GM19397 (cell line): ENCODE measurements at regions not wholly inside any gene's neighbourhood (a gene's known extent, or its start where the extent isn't known, plus 50 kb on each side); places are given as distances from the start of the nearest gene placed in this dataset.
"Not testable (repeated sequence)": the region's sequence is repeated elsewhere in the genome, so short reads cannot be mapped to it uniquely, and the experiment has no call there.

Experiments used
- ATAC-seq: cut with Tn5 transposase; IDR thresholded peaks from one replicate; pipeline ENCODE4 v1.9.1; 2021; ENCODE audit warnings: mild to moderate bottlenecking, moderate library complexity; ENCODE audit not compliant: unreplicated experiment

DNA sequence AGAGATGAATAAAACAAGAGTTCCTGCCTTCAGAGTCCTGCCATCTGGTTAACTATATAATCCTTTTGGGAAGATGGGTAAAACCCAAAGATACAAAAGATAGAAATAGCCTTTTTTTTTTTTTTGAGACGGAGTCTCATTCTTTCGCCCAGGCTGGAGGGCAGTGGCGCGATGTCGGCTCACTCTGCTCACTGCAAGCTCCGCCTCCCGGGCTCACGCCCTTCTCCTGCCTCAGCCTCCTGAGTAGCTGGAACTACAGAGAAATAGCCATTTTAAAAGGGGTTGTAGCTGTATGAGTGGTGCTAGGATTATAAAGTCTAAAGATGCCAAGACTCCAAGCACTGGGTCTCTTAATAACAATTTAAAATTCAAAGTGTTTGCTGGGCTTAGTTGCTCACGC lies 97.2 kb downstream of the KDR start:
- ATAC-seq: no peak

DNA sequence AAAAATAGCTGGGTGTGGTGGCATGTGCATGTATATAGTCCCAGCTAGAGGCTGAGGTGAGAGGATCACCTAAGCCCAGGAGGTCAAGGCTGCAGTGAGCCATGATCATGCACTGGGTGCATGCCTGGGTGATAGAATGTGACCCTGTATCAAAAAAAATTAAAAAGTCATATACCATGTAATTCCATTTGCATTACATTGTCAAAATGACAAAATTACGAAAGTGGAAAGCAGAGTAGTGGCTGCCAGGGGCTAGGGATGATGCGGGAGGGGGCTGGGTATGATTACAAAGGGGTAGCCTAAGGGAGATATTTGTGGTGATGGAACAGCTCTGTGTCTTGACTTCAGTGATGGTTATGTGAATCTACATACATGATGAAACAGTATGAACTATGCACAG lies 97.8 kb downstream of the KDR start:
- ATAC-seq: no peak

DNA sequence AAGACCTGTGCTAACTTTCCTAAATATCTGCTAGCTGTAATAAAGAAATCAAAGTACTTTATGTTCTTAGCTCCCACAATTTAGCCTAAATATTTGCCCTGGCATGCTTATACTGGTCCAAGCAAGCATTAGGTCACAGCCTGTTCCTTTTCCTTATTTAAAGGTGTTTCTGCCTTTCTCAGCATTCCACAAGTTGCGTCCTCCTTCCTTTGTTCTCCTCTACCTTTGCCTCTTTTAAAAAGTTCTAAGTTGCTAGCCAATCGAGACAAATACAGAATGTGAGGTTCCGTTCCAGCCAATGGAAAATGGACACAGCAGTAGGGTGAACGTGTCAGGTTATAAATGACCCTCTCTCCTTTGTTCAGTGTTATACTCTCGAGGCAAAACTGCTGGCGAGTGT lies 99.9 kb downstream of the KDR start:
- not testable (repeated sequence) for ATAC-seq

DNA sequence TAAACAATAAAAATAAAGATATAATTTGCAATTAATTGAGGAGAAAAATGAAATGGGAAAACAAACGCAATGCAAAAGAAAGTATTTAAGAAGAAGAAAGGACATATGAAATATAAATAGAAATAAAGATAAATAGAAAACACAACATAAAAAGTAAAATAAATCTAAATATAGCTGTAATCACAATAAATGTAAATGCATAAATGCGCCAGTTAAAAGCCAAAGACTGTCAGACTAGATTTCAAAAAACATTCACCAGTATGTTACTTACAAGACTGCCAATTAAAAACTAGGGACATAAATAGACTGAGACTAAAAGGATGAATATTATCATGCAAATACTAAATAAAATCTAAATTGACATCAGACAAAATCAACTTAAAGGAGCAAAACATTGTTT lies 102.4 kb downstream of the KDR start:
- no peak for ATAC-seq

DNA sequence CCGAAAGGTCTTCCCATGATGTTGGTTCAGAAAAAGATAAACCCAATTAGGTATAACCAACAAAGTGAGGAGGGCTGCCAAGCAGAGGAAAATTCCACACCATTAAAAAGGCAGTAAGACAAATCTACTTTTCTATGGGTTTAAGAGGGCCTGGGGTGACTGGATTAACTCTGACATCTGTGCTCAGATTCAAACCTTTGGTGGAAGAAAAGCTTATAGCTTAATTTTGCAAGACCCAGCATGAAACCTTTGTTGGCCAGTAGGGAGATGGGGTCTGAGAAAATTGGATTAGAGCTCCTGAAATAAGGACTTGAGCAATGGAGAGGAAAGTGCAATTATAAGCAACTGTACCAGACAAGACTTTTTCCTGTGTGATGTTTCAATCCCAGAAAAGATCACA lies 104.2 kb downstream of the KDR start:
- ATAC-seq: no peak

DNA sequence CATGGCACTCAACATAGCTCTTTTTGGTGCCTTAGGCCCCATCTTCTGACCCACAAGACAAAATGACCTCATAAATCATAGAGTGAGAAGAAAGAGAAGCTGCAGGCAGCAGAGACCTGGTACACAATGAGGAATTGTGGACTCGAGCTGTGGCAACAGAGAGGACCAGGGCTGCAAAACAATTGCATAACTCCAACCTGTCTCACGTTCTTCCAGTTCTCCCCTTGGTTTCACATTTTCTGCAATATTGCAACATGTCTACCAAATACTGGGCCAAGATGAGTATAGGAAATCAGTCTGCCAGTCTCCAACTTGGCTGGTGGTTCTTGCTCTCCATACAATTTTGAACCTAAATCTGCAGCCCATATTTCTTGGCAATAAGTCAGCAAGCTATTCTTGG lies 105.3 kb downstream of the KDR start:
- no peak for ATAC-seq

DNA sequence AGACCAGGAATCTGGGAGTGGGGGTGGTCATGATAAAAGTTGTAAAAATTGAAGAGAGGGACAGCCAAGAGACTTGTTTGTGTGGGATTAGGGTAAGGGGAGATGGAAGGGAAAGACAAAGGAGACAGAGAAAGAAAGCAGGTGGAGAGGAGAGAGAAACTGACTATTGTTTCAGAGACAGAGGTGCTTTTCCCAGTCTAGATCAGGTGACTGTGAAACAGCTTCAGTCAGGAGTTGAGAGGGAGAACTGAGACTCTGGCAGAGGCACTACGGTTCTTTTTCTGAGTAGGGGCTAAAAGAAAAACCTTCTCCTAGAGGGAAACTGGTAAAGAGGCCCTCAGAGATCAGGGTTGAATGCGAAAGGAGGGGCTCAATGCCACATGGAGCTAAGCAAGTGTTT lies 106.4 kb downstream of the KDR start:
- no peak for ATAC-seq

DNA sequence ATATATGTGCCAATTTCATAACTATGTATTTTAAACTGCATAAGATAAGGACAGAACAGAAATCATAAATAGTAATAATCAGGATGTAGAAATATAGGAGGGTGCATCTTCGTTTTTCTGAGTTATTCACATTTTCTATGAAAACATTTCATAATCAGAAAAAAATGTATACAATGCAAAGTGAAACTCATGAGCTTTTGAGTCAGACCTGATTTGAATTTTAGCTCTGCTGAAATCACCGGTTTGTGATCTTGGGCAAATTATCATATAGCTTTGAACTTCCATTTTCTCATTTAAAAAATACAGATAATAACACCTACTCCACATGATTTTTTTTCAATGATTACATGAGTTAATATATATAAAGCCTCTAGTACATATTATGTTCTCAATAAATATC lies 106.9 kb downstream of the KDR start:
- ATAC-seq: no peak

DNA sequence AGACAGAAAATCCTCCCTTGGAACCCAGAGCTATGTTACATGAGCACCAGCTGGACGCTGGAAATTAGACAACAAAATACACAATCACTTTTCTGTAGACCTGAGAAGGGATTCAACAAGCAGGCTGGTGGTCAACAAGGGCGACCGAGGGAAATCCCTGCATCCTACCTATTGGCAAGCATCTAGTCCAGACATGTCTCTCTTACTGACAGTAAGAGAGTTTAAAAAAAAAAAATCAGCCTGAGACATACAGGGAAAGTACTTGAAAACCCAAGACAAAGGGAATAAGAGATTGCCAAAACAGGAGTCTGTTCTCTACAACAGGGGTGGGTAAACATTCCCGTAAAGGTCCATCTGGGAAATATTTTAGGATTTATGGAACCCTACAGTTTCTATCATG lies 108.0 kb downstream of the KDR start:
- no peak for ATAC-seq

DNA sequence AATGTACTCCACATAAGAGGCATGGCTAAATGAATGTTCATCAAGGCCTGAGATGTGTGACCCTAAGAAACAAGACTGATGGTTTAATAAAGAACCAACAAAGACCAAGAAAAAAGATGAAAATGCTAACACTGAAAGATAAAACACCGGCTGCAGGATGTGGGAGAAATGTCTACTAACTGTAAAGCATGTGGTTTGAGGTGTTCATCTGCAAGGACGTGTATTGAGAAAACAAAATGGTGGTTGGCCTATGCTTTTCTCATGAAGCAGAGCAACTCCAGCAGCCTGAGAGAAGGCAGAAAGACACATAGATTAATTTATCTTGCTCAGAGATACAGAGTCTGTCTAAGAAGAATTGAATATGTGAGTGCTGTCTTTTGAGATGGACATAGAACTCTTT lies 109.3 kb downstream of the KDR start:
- ATAC-seq: no peak

DNA sequence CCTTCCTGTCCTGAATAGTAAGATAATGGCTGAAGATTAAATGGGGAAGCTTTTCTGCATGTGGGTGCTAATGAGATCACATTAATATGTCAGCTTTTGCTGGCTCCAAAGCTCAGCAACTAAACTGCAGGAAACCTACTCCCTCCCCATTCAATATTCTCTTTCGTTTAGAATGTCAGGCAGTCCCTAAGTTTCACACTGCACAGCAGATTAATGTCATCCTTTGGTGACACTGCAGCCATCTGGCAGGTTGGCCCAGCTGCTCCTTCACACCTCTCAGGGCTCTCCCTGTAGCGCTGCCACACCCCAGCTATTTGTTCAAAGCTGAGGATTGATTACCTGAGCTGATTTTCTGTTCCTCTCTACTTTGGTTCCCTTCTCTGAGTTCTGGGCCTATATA lies 110.5 kb downstream of the KDR start:
- no peak for ATAC-seq

DNA sequence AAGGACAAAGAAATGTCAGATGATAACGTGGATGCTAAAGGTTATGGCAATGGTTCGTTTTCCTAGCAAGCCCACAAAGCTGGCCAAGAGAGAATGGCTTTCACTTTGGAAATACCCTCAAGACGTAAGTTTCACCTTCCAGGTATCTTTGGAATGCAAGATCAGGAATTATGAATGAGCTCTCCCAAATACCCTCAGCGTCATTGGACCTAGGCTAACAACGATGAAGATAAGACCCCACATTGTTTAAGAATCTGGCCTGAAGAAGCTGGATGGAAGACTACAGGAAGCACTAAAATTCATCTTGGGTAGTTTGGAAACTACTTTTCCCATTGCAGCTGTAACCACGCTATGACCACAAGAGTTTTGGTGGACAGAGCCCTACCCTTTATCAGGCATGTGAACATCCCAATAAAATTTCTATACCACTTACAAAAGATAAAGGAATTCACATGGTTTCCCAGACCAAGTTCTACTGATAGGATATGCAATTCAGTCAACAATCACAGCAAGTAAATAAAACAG lies 111.9 kb downstream of the KDR start:
- ATAC-seq: no peak

DNA sequence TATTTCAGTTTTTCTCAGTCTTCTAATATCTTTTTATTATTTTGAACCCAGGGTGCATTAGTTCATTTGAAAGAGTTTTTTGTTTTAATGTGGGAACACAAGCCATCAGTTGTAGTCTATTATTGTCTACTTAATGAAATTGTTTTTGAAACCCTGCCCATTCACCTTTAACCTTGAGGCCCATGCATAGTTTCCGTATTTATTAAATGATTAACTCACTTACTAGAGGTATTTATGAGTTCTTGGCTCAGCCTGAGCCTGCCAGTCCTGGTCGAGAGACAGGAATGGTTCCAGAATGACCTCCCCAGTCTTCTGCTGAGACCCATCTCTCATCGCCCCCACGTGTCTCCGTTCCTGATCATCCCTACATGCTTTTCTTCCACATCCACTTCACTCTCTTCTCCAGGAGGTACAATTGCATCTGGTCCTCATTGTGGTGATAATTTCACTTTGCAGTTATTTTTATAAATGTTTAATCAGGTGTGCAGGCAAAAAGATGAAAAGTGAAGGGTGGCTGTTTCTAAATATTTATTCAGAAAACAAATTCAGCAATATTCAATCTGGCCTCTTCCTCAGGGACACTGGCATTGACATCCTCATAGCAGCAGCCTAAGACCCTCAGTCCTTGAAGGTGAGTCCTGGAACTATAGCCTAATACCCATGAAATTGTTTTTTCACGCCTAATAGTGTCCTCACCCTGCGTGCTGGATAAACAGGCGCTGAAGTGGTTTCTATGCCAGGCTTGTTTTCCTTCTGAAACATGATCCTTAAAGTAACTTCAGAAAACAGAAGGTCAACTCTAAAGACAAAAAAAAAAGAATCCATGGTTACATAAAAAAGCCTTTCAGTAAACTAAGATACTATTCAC lies 112.8 kb downstream of the KDR start:
- ATAC-seq: no peak

DNA sequence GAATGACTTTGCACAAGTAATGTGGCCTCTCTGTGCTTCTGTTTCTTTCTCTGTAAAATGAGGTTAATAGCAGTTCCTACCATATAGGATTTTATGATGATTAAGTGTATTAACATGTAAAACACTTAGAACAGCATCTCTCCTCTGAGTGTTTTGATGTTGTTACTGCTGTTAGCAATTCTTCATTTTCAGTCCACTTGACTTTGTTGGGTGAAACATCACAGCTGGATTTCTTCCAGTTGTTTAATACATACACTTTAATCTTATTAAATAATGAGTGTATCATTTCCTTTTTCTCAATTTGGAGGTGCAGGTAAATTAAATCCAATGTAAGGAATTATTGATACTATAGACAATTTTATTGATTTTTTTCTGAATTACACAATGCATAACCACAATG lies 113.6 kb downstream of the KDR start:
- no peak for ATAC-seq

DNA sequence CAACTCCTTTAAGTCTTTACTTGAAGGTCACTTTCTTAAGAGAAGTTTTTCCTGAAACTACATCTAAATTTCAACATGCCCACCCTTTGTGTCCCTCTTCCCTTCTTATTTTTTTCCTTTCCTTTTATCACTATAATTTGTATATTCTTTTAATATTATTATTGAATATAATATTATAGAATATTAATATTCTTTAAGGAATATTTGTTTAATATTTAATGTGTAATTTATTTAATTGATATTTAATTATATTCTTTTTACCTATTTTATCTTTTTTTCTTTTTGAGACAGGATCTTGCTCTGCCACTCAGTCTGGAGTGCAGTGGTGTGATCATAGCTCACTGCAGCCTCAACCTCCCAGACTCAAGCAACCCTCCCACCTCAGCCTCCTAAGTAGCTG lies 114.8 kb downstream of the KDR start:
- no peak for ATAC-seq

DNA sequence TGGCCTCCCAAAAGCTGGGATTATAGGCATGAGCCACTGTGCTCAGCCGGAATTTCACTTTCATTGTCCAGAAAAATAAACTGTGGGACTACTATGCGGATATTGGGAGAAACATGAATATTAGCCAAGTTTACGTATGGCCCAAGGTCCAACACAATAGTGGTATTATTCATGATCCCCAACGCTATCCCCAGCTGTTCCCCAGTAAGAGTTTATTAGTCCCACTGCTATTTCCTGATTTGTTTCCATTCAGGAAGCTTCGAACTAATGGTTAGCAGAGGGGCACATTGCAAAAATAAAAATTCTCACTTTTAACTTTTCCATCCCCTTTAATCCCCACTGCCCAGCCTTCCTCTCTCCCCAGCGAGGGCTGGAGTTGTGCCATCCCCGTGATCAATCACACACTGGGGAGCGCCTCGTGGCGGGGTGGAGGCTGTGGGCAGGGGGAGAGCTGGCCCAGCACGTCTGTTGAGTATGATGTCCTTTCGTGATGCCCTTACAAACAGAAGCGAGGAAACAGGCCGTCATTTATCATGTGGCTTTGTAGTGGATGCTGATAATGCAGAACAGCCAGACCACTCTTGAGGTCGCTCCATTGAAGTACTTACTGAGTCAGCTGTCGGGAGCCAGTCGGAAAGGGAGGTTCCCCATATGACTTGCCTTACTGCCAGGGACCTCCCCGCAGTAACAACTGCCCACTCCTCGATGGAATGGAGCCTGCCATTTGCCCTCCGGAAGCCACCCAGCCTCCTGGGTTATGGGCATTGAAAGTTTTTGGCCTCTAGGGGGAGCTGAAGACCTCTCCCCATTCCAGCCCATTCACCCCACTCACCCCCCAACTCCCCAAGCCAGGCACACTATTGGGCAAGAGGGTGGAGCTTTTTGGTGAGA lies 117.0 kb downstream of the KDR start:
- no peak for ATAC-seq

DNA sequence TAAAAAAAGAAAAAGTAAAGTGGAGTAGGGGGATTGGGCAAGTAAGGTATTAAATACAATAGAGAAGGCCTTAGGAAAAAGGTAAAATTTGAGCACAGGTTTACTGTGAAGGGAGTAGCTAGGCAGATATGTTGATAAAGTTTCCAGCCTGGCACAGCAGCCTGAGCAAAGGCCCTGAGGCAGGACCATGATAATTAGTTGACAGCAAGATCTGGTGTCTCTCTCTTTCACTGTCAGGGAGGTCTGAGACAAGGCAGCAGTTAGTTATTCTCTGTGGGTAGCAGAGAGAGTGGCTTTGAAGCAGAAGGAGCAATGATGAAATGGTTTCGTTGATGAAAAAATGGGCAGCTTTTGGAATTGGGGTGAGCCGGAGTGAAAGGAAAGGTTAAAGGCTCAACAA lies 119.5 kb downstream of the KDR start:
- no peak for ATAC-seq

DNA sequence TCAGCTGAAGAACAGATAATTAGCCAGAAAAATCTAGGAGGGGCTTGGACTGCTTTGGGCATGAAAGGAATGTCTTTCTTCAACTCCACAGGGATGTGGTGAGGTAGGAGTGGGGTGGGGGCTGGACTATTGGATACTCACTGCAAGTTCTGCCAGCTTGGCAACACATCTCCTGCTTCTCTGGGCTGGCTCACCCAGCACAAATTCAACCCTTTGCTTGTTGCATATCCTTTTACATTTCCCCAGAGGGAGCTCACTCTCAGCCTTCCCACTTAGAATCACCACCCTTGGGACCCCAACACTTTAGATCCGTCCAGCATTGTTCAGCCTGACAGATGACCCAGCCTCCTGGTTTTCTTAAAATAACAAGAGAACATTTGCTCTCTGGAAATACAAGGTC lies 120.6 kb downstream of the KDR start:
- ATAC-seq: no peak

DNA sequence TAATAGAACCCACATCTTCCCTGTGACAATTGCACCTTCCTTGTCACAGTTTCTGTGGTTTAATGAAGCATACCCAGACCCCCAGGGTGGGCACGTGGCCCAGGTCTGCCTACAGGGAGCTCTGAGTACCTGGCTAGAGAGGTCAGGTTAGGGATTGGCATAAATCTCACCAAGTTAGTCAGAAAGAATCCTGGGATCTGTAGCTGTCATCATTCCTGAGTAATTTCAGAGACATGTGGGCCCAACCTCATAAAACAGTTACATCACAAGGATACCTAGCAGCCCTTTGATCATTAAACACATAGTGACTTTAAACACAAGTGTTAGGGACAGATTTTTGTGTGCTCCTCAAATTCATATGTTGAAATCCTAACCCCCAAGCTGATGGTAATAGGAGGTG lies 123.0 kb downstream of the KDR start:
- ATAC-seq: no peak

DNA sequence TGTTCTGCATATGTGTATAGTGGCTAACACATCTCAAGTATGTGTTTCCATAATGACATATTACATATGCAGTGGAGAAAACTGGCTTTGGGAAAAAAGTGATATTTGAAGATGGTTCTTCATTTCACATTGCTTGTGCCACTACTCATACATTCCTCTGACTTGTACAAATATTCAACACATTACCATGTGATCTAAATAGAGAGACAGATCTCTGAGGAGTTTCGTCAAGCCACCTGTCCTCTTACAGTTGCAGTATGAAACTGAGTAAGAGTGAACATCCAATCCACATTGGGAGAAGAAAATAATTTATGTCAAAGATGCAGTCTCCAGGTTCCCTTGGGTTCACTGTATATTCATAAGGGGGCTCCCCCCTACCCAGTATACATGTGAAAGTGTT lies 123.9 kb downstream of the KDR start:
- no peak for ATAC-seq

DNA sequence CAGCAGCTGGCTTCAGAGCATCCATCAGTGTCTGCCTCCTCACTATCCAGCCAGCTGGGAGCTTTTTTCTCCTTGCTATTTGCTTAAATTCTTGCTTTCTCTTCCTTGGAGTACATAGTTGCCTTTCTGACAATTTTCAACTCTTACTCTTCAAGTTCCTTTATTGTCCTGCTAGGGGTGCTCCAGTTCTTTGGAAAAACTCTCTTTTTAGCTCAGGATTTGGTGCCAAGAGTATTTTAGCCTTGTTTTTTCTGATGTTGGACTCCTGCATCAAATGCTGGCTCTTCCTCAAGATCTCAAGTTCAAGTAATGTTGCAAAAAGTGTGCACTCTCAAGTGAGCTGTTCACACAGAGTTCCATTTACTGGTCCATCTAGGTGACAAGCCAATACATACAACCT lies 126.4 kb downstream of the KDR start:
- no peak for ATAC-seq

DNA sequence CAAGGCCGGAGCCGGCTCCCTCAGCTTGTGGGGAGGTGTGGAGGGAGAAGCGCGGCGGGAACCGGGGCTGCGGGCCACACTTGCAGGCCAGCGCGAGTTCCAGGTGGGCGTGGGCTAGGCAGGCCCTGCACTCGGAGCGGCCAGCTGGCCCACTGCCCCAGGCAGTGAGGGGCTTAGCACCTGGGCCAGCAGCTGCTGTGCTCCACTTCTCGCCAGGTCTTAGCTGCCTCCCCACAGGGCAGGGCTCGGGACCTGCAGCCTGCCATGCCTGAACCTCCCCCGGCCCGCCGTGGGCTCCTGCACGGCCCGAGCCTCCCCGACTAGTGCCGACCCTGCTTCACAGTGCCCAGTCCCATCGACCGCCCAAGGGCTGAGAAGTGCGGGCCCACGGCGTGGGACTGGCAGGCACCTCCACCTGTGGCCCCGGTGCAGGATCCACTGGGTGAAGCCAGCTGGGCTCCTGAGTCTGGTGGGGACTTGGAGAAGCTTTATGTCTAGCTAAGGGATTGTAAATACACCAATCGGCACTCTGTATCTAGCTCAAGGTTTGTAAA lies 131.8 kb downstream of the KDR start:
- not testable (repeated sequence) for ATAC-seq
